ENCODE measurements at regions not wholly inside any gene's neighbourhood (a gene's known extent, or its start where the extent isn't known, plus 50 kb on each side); places are given as distances from the start of the nearest gene placed in this dataset.

GRCh38 chr11:115769891-115770290 is 265.7 kb upstream of the CADM1 start:
- TF ChIP-seq REST (IDR thresholded peaks at IDR 0.05) (no peak), POLR2A (IDR thresholded peaks at IDR 0.05; ENCODE audit: low read length) (no peak), MAX (IDR thresholded peaks at IDR 0.05) (no peak), KDM5A (IDR thresholded peaks at IDR 0.05) (no peak), HDAC2 (IDR thresholded peaks at IDR 0.05) (no peak), EP300 (IDR thresholded peaks at IDR 0.05) (no peak), POLR2AphosphoS2 (conservative IDR thresholded peaks at IDR 0.05; ENCODE audit: low read length) (no peak)
- TF ChIP-seq, protein P1, sequence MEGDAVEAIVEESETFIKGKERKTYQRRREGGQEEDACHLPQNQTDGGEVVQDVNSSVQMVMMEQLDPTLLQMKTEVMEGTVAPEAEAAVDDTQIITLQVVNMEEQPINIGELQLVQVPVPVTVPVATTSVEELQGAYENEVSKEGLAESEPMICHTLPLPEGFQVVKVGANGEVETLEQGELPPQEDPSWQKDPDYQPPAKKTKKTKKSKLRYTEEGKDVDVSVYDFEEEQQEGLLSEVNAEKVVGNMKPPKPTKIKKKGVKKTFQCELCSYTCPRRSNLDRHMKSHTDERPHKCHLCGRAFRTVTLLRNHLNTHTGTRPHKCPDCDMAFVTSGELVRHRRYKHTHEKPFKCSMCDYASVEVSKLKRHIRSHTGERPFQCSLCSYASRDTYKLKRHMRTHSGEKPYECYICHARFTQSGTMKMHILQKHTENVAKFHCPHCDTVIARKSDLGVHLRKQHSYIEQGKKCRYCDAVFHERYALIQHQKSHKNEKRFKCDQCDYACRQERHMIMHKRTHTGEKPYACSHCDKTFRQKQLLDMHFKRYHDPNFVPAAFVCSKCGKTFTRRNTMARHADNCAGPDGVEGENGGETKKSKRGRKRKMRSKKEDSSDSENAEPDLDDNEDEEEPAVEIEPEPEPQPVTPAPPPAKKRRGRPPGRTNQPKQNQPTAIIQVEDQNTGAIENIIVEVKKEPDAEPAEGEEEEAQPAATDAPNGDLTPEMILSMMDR (IDR thresholded peaks at IDR 0.05): no peak
